Coronary artery (tissue), 2 donors: ENCODE measurements at regions not wholly inside any gene's neighbourhood (a gene's known extent, or its start where the extent isn't known, plus 50 kb on each side); places are given as distances from the start of the nearest gene placed in this dataset.

Experiments
- DNase-seq: peaks from one replicate; pipeline ENCODE4 v3.0.0-alpha.2; 2017; ENCODE audit warnings: low spot score
- H3K27ac ChIP-seq, 2 donors: fragments of 200-600 bp; sonication (generic); one replicate each; pipeline ENCODE4 v1.5.1; 2016 to 2019
- H3K4me3 ChIP-seq: fragments of 200-600 bp; sonication (generic); 2 replicates; pipeline ENCODE4 v1.5.1; 2016; ENCODE audit warnings: mild to moderate bottlenecking, moderate library complexity
- CTCF ChIP-seq: fragments of 200-600 bp; sonication (generic); IDR thresholded peaks from one replicate; pipeline ENCODE4 v1.5.1; 2019; ENCODE audit warnings: antibody characterized with exemption

DNA sequence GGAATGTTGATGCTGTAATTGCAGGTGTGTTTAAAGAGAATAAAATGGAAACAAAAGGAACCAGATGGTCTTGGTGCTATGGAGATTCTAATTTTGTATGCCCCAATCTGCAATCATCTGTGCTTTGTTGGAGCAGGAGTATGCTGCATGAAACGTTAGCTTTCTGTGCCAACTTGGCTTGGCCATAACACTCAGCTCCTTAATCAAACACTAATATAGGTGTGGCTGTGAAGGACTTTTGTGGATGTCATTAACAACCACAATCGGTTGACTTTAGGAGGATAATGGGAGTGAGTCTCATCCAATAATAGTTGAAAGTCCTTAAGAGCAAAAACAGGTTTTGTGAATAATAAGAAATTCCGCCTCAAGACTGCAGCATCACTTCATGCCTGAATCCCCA is 399.2 kb downstream of the NLGN4X start:
- no peak for DNase-seq
- no peak for TF ChIP-seq CTCF

DNA sequence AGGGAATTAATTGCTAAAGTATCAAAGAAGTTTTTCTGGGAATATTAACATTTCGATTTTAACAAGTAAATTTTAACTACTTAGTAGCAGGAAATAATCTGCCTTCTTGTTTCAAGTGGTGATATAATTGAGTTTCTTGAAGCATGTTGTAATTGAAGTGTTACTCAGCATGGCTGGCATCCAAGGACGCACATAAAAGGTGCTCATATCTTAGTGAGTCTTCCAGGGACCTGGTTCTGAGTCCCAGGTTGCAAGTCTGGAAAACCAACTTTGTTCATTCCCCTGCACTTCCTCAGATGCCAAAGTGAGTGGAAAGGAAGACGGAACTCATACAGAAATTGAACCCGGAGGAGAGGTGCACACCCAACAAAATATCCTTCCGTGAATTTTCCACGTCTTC is 399.6 kb downstream of the NLGN4X start:
- no peak for TF ChIP-seq CTCF
- Histone ChIP-seq H3K4me3 (no peak overlapping the region), H3K27ac (no peak overlapping the region)
- DNase-seq, result no peak

More for the DNA sequence above, 399.2 kb downstream of the NLGN4X start:
- Histone ChIP-seq H3K27ac (no peak overlapping the region), H3K4me3 (no peak overlapping the region)

DNA sequence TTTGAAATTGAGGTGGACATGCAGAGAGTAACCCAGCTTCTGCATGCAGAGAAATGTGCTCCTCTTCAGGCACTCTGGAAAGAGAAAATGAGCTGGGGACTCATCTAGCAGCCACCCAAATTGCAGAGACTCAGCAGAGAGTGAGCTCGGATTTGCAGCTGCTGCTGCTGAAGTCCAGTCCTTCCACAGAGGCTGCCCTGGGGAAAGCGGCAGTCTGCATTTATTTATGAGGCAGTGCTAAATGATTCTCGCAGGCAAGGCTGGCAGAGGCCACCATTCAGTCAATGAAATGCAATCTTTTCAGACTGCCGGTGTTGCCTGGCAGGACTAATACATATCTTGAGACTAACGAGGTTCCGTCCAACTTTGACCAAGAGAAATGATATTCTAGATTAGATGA is 404.8 kb downstream of the NLGN4X start:
- TF ChIP-seq CTCF, result no peak
- no peak overlapping the region for H3K27ac ChIP-seq
- H3K4me3 ChIP-seq, result no peak overlapping the region
- DNase-seq, result no peak

GRCh38 chrX:5810636-5811035 is 418.0 kb downstream of the NLGN4X start:
- H3K27ac ChIP-seq, result no peak overlapping the region
- TF ChIP-seq CTCF, result no peak
- no peak overlapping the region for H3K4me3 ChIP-seq
- no peak for DNase-seq

- no peak for DNase-seq
- Histone ChIP-seq H3K4me3 (no peak overlapping the region), H3K27ac (no peak overlapping the region)
- TF ChIP-seq CTCF, result no peak
These were observed 421.5 kb downstream of the NLGN4X start for GRCh38 chrX:5807181-5807580.

DNA sequence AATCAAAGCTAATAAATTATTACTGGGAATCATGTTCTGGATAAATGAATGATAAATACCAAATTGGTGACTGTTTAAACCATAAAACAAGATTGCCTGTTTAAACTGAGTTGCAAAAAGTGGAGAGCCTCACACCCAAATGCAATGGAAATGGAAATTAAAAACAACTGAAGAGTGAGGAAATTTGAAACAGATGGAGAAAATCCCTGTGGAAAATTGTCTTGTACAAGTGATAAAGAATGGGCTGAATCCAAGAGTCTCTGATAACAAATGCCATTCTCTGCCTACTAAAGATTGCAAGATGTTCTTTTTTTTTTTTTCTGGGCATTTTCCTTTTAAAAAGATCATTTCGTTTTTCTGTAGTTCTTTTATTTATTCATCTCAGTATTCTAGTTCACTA is 426.3 kb downstream of the NLGN4X start:
- Histone ChIP-seq H3K27ac (no peak overlapping the region), H3K4me3 (no peak overlapping the region)
- no peak for TF ChIP-seq CTCF
- no peak for DNase-seq

DNA sequence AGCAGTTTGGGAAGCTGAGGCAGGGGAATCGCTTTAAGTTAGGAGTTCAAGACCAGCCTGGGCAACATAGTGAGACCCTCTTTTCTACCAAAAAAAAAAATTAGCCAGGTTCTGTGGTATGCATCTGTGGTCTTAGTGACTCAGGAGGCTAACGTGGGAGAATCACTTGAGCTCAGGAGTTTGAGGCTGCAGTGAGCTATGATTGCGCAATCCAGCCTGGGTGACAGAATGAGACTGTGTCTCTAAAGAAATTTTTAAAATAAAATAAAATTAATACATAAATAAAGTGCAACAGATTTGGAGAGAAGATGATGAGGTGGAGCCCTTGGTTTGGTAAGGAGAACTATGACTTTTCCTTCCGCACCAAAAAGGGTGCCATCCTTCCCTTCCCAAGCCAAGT is 436.9 kb downstream of the NLGN4X start:
- H3K27ac ChIP-seq, result no peak overlapping the region
- DNase-seq, result no peak
- TF ChIP-seq CTCF, result no peak
- no peak overlapping the region for H3K4me3 ChIP-seq
